ENCODE measurements at regions not wholly inside any gene's neighbourhood (a gene's known extent, or its start where the extent isn't known, plus 50 kb on each side); places are given as distances from the start of the nearest gene placed in this dataset.

GRCh38 chr6:112927641-112928320 is 580.7 kb downstream of the RFPL4B start:
- TF ChIP-seq POLR2AphosphoS5 (IDR thresholded peaks at IDR 0.05; ENCODE audit: low read depth), result no peak
- TF ChIP-seq, protein P1, sequence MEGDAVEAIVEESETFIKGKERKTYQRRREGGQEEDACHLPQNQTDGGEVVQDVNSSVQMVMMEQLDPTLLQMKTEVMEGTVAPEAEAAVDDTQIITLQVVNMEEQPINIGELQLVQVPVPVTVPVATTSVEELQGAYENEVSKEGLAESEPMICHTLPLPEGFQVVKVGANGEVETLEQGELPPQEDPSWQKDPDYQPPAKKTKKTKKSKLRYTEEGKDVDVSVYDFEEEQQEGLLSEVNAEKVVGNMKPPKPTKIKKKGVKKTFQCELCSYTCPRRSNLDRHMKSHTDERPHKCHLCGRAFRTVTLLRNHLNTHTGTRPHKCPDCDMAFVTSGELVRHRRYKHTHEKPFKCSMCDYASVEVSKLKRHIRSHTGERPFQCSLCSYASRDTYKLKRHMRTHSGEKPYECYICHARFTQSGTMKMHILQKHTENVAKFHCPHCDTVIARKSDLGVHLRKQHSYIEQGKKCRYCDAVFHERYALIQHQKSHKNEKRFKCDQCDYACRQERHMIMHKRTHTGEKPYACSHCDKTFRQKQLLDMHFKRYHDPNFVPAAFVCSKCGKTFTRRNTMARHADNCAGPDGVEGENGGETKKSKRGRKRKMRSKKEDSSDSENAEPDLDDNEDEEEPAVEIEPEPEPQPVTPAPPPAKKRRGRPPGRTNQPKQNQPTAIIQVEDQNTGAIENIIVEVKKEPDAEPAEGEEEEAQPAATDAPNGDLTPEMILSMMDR (conservative IDR thresholded peaks at IDR 0.05; ENCODE audit: low read depth in 2 of 2), result no peak
- no peak for TF ChIP-seq EZH2phosphoT487 (IDR thresholded peaks at IDR 0.05; ENCODE audit: unreplicated experiment)
- TF ChIP-seq JUNB (IDR thresholded peaks at IDR 0.05; ENCODE audit: unreplicated experiment), result no peak
- no peak for TF ChIP-seq REST (IDR thresholded peaks at IDR 0.05; ENCODE audit: unreplicated experiment)
- TF ChIP-seq CREB1 (CRISPR knock-in tag; IDR thresholded peaks at IDR 0.05; ENCODE audit: low read depth), result no peak
- TF ChIP-seq, protein P2, sequence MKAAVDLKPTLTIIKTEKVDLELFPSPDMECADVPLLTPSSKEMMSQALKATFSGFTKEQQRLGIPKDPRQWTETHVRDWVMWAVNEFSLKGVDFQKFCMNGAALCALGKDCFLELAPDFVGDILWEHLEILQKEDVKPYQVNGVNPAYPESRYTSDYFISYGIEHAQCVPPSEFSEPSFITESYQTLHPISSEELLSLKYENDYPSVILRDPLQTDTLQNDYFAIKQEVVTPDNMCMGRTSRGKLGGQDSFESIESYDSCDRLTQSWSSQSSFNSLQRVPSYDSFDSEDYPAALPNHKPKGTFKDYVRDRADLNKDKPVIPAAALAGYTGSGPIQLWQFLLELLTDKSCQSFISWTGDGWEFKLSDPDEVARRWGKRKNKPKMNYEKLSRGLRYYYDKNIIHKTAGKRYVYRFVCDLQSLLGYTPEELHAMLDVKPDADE (IDR thresholded peaks at IDR 0.05), result no peak
- no peak for TF ChIP-seq EZH2 (IDR thresholded peaks at IDR 0.05; ENCODE audit: low read depth, unreplicated experiment)
- no peak for TF ChIP-seq STAT1 (IDR thresholded peaks at IDR 0.05; ENCODE audit: unreplicated experiment)
- no peak for TF ChIP-seq ZNF331 (CRISPR knock-in tag; IDR thresholded peaks at IDR 0.05; ENCODE audit: low read depth)
